Lower leg skin (tissue), 3 donors: ENCODE measurements at regions not wholly inside any gene's neighbourhood (a gene's known extent, or its start where the extent isn't known, plus 50 kb on each side); places are given as distances from the start of the nearest gene placed in this dataset.

Experiments used
- POLR2A ChIP-seq, 2 donors: fragments of 450-650 bp; IDR thresholded peaks; one replicate each; pipeline ENCODE4 v1.6.1; 2016 to 2017; ENCODE audit warnings: antibody characterized with exemption in 2 of 2, mild to moderate bottlenecking in 1 of 2, moderate library complexity in 1 of 2
- TF ChIP-seq, protein P1 (sequence below), 3 donors: fragments of 450-650 bp; IDR thresholded peaks; one replicate each; pipeline ENCODE4 v1.5.1; 2016; ENCODE audit warnings: antibody characterized with exemption in 3 of 3, mild to moderate bottlenecking in 3 of 3, moderate library complexity in 2 of 3

DNA sequence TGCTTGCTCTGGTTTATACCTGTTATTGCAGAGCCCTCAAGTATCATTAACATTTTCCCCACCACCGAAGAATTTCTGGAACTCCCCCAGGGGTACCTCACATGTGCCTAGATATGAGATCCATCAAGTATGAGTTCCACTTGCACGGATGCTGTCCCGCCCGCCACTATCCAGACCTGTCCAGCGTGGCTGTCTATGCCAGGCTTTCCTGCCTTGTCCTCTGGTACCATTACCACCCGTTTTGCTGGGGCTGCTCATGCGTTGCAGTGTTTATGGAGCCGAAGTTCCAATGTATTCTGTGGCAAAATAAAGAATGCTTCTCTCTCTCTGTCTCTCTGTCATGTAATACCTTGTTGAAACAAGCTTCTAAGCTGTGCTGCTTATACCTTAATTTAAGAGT is 543.5 kb upstream of the PTBP2 start:
- TF ChIP-seq, protein P1, sequence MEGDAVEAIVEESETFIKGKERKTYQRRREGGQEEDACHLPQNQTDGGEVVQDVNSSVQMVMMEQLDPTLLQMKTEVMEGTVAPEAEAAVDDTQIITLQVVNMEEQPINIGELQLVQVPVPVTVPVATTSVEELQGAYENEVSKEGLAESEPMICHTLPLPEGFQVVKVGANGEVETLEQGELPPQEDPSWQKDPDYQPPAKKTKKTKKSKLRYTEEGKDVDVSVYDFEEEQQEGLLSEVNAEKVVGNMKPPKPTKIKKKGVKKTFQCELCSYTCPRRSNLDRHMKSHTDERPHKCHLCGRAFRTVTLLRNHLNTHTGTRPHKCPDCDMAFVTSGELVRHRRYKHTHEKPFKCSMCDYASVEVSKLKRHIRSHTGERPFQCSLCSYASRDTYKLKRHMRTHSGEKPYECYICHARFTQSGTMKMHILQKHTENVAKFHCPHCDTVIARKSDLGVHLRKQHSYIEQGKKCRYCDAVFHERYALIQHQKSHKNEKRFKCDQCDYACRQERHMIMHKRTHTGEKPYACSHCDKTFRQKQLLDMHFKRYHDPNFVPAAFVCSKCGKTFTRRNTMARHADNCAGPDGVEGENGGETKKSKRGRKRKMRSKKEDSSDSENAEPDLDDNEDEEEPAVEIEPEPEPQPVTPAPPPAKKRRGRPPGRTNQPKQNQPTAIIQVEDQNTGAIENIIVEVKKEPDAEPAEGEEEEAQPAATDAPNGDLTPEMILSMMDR (IDR thresholded peaks at IDR 0.05): no peak
- no peak for TF ChIP-seq POLR2A (IDR thresholded peaks at IDR 0.05)
